ENCODE measurements at regions not wholly inside any gene's neighbourhood (a gene's known extent, or its start where the extent isn't known, plus 50 kb on each side); places are given as distances from the start of the nearest gene placed in this dataset.

- WGBS = 71% methylated on average over 6 of the region's 6 CpGs
- Histone ChIP-seq H3K9me3 (no peaks in the 10 kb centered on the region), H3K36me3 (no peaks in the 10 kb centered on the region), H3K27me3 (replicated peaks; ENCODE audit: insufficient read depth) (no peaks in the 10 kb centered on the region), H3K4me3 (no peak overlapping the region), H3K27ac (no peak overlapping the region), H3K4me1 (replicated peaks) (no peaks in the 10 kb centered on the region)
- intact Hi-C loops (cut with DNase I) = no loop called here
- TF ChIP-seq POLR2AphosphoS5 (IDR thresholded peaks at IDR 0.05) (no peak), POLR2A (IDR thresholded peaks at IDR 0.05) (no peak)
- no peak for DNase-seq (ENCODE audit: low spot score)
Measured at GRCh38 chr10:130371156-130371555, 235.0 kb downstream of the GLRX3 start.

DNA sequence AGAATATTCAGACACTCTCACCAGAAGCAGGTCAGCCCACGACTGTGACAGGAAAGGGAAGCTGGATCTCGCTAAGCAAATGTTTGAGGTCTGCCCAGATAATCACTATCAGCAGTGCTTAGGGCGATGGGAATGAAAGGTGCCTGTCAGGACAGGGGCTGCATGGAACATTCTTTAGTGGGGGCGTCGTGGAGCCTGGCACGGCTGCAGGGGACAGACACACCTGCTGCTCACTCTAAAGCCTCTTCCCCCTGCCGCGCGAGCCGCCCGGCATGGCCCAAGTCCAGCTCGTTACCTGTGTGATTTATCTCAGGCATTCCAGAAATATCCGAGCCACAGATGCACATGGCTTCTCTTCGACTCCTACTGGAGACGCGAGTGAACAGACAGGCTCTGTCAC, 235.5 kb downstream of the GLRX3 start:
- H3K36me3 ChIP-seq = no peaks in the 10 kb centered on the region
- no peak overlapping the region for H3K27ac ChIP-seq
- H3K4me3 ChIP-seq = no peak overlapping the region
- H3K27me3 ChIP-seq (replicated peaks; ENCODE audit: insufficient read depth) = no peaks in the 10 kb centered on the region
- TF ChIP-seq CTCF (IDR thresholded peaks at IDR 0.05) (no peak), POLR2AphosphoS5 (IDR thresholded peaks at IDR 0.05) (no peak), POLR2A (IDR thresholded peaks at IDR 0.05) (no peak)
- intact Hi-C loops (cut with DNase I) = no loop called here
- WGBS = 42% methylated on average over 16 of the region's 16 CpGs
- no peaks in the 10 kb centered on the region for H3K9me3 ChIP-seq
- H3K4me1 ChIP-seq (replicated peaks) = no peaks in the 10 kb centered on the region
- no peak for DNase-seq (ENCODE audit: low spot score)

GRCh38 chr10:130372222-130372621, 236.0 kb downstream of the GLRX3 start:
- Histone ChIP-seq H3K9me3 (no peaks in the 10 kb centered on the region), H3K27me3 (replicated peaks; ENCODE audit: insufficient read depth) (no peaks in the 10 kb centered on the region), H3K4me3 (no peak overlapping the region), H3K36me3 (no peaks in the 10 kb centered on the region), H3K4me1 (replicated peaks) (no peaks in the 10 kb centered on the region), H3K27ac (no peak overlapping the region)
- 84% methylated on average over 11 of the region's 11 CpGs for WGBS
- intact Hi-C loops (cut with DNase I) = no loop called here
- TF ChIP-seq POLR2A (IDR thresholded peaks at IDR 0.05) = no peak
- TF ChIP-seq POLR2AphosphoS5 (IDR thresholded peaks at IDR 0.05) = no peak
- TF ChIP-seq CTCF (IDR thresholded peaks at IDR 0.05) = no peak
- no peak for DNase-seq (ENCODE audit: low spot score)

GRCh38 chr10:130372866-130373265, 236.7 kb downstream of the GLRX3 start:
- H3K27me3 ChIP-seq (replicated peaks; ENCODE audit: insufficient read depth) = no peaks in the 10 kb centered on the region
- whole genome bisulfite sequencing = 70% methylated on average over 9 of the region's 9 CpGs
- H3K27ac ChIP-seq = no peak overlapping the region
- no peak overlapping the region for H3K4me3 ChIP-seq
- H3K9me3 ChIP-seq = no peaks in the 10 kb centered on the region
- TF ChIP-seq CTCF (IDR thresholded peaks at IDR 0.05) (no peak), POLR2A (IDR thresholded peaks at IDR 0.05) (no peak)
- intact Hi-C loops (cut with DNase I) = no loop called here
- no peaks in the 10 kb centered on the region for H3K4me1 ChIP-seq (replicated peaks)
- no peaks in the 10 kb centered on the region for H3K36me3 ChIP-seq
- DNase-seq (ENCODE audit: low spot score) = no peak

DNA sequence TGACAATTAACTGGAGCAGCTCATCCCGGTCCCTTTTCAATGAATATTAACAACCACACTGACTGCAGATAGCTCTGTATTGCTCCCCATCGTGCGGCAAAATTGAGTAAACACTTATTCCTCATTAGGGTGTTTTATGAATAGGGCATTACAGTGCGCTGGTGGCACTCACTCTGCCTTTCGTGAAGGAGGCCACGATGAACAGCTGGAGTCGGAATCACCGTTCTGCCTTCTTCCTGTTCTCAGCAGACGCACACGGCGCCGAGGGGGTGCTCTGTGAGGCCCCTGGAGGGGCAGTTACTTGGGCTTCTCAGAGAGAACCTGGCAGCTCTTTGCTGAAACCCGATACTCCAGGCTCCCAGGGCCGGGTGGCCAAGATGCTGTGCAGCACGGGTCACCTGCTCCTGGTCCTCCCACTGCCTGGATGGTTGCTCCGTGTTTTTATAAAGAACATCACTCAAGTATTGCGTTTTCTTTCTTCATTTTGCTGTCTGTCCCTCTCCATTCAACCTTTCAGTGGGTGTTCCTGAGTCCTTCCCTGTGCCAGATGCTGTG, 241.9 kb downstream of the GLRX3 start:
- no peak overlapping the region for H3K27ac ChIP-seq
- intact Hi-C loops (cut with DNase I) = no loop called here
- no peaks in the 10 kb centered on the region for H3K27me3 ChIP-seq (replicated peaks; ENCODE audit: insufficient read depth)
- no peaks in the 10 kb centered on the region for H3K9me3 ChIP-seq
- DNase-seq (ENCODE audit: low spot score) = no peak
- 27% methylated on average over 17 of the region's 17 CpGs for WGBS
- no peaks in the 10 kb centered on the region for H3K4me1 ChIP-seq (replicated peaks)
- H3K4me3 ChIP-seq = no peak overlapping the region
- H3K36me3 ChIP-seq = no peaks in the 10 kb centered on the region
- TF ChIP-seq POLR2AphosphoS5 (IDR thresholded peaks at IDR 0.05) = no peak
- no peak for TF ChIP-seq POLR2A (IDR thresholded peaks at IDR 0.05)
- no peak for TF ChIP-seq CTCF (IDR thresholded peaks at IDR 0.05)
